ENCODE measurements at regions not wholly inside any gene's neighbourhood (a gene's known extent, or its start where the extent isn't known, plus 50 kb on each side); places are given as distances from the start of the nearest gene placed in this dataset.
A peak's percentile ranks its signal among the peaks of the same experiment; 100 is the strongest.

DNA sequence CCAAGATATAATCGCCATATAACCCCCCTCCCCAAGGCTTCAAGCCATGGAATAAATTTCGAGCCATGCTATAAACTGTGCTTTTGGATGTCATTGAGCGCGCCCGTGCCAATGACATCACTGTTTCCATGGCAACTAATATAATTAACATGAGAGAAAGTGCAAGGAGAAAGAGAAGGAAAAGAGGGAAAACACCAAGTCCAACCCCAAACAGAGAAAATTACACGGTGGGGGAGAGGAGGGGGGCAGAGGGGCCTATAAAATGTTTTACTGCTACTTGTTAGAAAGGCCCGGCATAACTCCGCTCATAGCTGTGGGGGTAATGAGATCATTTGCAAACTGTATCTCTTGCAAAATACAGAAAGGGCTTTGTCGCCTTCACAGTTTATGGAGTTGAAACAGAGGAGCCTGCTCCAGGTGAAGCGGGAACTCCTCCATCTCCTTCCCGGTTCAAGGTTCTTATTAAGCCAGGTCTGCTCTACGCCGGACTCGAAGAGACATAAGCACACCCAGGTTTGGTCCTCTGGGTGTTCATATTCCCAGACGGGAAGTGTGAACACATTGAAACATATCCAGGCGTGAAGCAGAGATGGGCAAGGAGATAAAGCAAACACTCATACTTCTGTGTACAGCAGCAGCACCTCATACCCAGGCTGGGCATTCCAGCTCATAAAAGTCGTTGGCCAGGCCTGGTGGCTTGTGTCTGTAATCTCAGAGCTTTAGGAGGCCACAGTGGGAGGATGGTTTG, 99.1 kb upstream of the MAP1LC3B2 start:
- DNase-seq, result no peak

DNA sequence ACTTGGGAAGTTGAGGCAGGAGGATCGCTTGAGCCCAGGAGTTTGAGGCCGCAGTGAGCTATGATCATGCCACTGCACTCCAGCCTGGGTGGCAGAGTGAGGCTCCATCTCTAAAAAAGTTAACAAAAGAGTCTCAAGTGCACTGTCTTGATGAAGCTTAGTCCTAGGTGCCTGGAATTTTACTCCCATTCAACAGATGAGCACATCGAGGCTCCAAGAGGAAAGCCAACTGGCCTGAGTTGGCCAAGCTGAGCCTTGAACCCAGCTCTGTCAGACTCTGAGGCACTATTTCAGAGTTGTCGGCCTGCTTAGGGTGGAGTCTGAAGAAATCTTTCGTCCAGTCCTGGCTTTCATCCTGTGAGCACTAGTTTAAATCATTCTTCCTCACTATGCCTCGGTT, 98.1 kb upstream of the MAP1LC3B2 start:
- no peak for DNase-seq

- DNase-seq, result no peak
Observed at GRCh38 chr12:116463366-116463765, 95.8 kb upstream of the MAP1LC3B2 start.

DNA sequence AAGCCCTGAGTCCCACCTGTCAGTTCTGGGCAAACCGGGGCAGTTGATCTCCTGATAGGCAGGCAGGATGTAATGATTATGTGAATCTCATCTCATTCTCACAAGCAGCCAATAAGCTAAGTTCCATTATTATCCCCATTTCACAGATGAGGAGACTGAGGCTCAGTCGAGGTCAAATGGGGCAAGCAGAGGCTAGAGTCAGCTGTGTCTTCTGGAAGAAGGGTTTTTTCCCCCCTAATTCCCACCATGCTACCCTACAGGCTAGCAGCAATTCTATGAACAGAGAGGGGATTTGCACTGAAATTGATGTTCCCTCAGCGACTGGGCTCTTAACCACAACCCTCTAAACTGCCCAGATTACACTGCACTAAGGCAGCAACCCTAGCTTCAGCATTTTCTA, 93.8 kb upstream of the MAP1LC3B2 start:
- peak in 1 of 3 donors; percentile 39 for DNase-seq

DNA sequence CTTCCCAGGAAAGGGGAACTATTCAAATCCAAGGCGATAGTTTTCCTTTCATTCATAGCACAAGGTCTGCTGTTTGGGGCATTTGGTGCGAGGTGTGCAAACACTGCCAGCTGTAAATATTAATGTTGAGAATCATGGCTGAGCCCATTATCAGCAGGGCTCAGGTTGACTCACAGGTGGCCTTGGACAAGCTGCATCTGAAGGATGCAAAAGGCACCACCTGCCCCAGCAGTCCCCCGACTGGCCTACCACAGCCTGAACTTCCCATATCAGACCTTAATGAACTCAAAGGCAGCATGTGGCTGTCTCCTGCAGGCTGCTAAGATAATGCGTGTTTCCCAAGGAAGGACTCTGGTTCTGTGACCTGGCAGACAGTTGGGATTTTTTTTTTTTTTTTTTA, 93.3 kb upstream of the MAP1LC3B2 start:
- no peak for DNase-seq

- DNase-seq, result peak; percentile 39 to 67 (median 53)
Observed at GRCh38 chr12:116466536-116466935, 92.6 kb upstream of the MAP1LC3B2 start.

- no peak for DNase-seq
Observed at GRCh38 chr12:116469344-116469743, 89.8 kb upstream of the MAP1LC3B2 start.

DNA sequence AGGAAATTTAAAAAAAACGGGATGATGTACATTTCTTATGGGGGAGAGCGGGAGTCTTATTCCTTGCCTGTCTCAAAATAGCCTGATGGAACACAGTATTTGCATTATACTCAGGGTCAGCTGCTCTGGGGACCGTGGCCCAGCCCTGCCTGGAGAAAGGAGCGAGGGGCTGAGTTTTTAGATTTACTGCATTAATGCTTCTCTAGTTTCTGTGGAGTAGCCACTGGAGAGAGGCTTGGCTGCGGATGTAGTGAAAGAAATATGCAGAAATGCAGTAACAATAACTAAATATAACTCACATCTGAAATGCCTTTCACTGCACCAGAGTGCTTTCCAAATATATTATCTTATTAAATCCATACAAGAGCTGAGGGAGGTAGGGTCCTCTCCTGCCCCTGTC, 87.6 kb upstream of the MAP1LC3B2 start:
- no peak for DNase-seq

GRCh38 chr12:116472193-116472592, 87.0 kb upstream of the MAP1LC3B2 start:
- no peak for DNase-seq

- DNase-seq, result no peak
Observed at GRCh38 chr12:116473416-116473815, 85.8 kb upstream of the MAP1LC3B2 start.

DNA sequence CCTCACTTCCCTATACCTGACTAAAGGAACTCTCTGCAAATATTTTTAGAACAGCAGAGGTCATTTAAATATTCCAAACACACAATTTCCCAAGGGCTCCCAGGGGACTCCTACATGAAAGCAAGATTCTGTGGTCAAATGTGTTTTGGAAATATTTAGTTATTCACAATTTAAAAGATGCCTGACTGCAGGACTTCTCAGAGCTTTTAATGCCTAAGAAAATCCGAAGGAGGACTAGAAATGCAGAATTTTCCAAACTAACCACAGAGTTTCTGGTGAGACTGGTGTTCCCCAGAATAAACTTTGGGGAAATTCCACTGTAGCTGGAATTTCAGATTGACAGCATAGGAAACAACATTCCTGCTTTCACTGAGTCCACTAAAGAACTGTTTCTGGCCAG, 84.8 kb upstream of the MAP1LC3B2 start:
- peak; percentile 62 to 84 (median 76) for DNase-seq

- DNase-seq, result no peak
Observed at GRCh38 chr12:116474899-116475298, 84.3 kb upstream of the MAP1LC3B2 start.

DNA sequence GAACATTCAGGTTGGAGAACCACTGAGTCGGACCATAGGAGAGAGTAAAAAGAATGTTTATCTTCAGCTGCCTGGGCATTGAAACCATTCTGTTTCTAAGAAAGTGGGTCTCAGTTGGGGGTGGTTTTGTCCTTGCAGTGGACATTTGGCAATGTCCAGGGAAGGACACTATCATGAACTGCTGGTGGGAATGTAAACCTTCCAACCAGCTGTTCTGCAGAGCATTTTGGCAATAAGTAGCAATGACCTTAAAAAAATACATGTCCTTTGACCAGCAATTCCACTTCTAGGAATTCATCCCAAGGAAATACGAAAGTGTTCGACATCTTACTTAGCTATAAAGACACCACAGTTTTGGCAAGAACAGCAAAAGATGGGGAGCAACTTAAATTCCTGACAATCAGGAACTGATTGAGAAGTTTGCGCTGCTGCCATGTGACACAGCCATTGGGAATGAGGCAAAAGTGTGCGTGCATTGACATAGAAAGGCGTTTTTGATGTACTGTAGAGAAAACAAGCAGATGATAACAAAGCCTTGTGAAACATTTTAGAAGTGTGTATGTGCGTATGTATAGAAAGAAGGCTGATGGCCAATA, 82.9 kb upstream of the MAP1LC3B2 start:
- DNase-seq, result no peak

DNA sequence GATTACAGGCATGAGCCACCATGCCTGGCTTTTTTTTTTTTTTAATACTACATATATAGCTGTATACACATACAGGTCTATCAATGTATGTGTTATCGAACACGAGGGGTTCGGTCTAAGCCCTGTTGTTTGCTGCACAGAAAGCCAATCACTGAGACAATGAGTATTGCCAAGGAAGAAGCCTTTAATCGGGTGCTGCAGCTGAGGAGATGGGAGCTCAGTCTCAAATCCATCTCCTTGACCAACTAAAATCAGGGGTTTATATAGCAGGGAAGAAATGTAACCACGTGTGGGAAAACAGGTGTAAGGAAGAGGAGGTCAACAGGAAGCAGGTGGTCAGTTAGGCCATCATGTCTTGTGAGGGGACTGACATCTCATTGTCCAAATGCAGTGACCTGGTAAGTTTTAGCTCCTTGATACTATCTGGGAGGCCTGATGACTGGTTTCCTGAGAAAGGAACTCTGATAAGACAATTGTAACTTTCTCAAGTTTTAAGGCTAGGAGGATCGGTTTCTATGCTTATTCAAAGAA, 80.9 kb upstream of the MAP1LC3B2 start:
- no peak for DNase-seq

DNA sequence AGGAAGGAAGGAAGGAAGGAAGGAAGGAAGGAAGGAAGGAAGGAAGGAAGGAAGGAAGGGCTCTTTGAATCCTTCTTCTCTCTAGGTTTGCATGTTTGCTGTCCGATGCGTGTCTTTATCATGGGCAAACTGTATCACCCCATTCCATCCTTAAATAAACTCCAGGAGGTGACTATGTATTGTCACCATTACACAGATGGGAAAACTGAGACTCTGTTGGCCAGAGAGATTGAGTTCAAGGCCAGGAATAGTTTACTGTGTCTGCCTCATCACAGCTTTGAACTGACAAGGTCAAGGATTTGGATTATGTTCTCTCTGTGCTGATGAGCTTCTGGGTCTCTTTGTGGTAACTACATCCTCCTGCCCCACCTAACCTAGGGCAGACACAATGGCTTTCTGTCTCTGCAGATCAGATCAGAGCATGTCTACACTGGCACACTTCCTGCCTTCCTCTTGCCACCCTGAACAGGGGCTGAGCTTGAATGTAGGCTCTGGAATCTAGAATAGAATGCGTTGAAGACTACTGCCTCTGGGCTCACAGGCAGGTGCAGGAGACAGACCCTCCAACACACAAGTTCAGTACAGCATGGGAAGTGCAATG, 78.9 kb upstream of the MAP1LC3B2 start:
- DNase-seq, result no peak

GRCh38 chr12:116481726-116482125, 77.5 kb upstream of the MAP1LC3B2 start:
- DNase-seq, result no peak

DNA sequence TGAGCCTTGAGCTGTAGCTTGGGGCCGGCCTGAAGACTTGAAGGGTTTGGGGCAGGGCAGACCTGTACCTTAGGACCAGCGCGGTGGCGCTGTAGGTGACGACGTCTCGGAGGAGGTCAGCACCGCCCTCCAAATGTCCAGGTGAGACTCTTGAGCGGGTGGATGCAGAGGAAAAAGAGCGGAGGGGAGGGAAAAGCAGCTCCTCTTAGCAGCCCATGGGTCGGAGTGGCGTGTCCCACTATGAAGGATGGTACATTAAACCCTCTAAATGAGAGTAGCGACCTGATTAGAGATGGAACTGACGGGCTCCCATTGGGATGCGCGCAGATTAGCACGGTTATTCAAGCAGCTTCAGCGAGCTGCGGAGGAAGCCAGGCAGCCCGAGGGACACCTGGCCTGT, 77.0 kb upstream of the MAP1LC3B2 start:
- no peak for DNase-seq

GRCh38 chr12:116482859-116483258, 76.3 kb upstream of the MAP1LC3B2 start:
- no peak for DNase-seq

DNA sequence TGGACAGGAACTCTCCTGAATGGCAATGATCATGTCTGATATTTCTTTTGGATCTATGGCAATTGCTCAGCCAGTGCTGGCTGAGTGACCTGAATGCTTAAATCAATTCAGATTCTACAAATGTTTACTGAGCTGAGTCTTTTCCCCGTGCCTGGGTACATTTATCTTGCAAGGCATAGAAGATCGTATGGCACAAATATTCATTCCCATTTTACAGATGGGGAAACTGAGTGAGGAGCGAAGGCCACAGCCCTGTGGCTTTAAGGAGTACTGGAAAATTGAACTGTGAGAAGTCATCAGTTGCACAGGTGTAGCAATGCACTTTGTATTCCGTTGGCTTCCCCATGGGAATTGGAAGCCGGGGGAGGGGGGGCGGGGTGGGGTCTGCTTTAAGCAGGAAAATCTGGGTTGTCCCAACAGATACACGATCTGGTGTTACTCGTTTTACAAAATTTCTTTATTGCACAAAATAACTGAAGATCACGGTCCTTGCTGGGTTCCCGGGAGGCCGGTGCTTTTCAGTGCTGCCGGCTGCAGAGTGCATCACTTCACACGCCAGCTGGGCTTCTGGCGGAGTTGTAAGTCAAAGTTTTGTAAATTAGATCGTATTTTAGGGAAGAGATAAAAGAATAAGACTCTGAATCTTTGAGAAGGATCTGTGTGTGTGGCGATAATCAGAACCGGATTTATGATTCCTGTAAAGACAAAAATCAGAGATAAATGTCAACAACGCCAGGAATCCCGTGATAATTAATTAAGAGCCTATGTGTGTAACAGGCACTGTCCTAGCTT, 75.0 kb upstream of the MAP1LC3B2 start:
- DNase-seq, result no peak

DNA sequence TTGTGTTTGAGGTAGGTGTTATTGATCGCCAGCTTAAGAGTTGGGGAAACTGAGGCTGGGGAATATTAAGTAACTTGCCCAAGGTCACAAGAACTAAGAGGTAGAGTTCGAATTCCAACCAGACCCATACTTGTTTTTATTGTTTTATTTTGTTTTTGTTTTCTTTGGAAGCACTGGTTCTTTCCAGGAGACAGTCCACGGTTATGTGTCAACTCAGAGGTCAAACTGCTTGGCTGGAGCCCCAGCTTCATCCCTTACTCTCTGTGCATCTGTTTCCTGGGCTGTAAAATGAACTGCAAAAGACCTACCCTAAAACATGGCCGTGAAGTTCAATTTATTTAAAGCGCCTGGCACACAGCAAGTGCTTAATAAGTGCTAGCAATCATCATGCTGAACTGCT, 74.4 kb upstream of the MAP1LC3B2 start:
- DNase-seq, result no peak

DNA sequence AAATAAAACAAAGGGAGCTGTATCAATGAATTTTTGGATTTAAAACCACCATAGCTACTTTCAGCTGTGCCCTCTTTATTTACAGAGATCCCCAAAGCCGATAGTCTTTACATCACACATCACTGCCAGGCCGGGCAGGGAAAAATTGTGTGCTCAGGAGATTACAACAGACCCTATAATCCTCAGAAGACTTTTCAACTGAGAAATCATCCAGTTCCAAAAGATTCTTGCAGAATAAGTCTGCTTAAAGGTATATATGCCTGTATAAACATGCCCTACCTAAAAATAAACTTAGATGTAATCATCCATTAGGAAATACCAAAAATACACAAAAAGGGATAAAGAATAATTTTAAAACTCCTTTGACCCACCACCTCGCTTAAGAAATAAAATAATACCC, 70.1 kb upstream of the MAP1LC3B2 start:
- no peak for DNase-seq

- peak; percentile 66 to 85 (median 79) for DNase-seq
Observed at GRCh38 chr12:116490471-116490870, 68.7 kb upstream of the MAP1LC3B2 start.

DNA sequence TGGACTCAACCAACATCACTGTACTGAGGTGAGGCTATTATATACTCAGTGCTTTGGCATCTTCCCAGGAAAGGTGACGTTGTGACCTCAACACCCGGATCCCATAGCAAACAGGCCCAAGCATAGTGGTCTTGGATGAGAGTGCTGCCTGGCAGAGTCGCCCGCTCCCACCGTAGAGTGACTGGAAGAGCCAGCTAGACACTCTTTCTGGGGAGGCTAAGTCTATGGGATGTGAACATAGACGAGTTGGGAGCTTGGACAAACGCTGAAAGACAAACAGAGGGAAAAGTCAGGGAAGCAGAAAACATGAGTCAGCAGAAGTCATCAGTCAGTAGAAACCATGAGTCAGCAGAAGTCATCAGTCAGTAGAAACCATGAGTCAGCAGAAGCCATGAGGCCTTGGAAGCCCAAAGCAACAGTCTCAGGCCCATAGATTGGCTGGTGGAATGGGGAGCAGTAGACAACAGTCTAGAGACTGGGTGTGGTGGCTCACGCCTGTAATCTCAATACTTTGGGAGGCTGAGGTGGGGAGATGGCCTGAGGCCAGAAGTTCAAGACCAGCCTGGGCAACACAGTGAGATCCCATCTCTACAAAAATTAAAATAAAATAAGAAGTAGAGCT, 66.4 kb upstream of the MAP1LC3B2 start:
- peak; percentile 40 to 66 (median 51) for DNase-seq

Measured in suppressor macrophage treated with lipopolysaccharide for 1 hour (primary cell).